ENCODE measurements at regions not wholly inside any gene's neighbourhood (a gene's known extent, or its start where the extent isn't known, plus 50 kb on each side); places are given as distances from the start of the nearest gene placed in this dataset.

DNA sequence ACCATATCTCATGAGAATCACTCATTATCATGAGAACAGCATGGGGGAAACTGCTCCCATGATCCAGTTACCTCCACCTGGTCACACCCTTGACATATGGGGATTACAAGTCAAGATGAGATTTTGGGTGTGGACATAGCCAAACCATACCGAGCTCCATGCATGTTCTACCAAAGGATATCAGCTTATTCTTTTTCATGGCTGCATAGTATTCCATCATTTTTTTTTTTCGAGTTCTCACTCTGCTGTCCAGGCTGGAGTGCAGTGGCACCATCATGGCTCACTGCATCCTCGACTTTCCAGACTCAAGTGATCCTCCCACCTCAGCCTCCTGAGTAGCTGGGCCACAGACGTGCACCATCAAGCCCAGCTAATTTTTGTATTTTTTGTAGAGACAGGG lies 668.3 kb downstream of the GATA3 start:
- no peak overlapping the region for H3K4me3 Mint-ChIP-seq (ENCODE audit: unreplicated experiment)
- H3K27ac Mint-ChIP-seq (ENCODE audit: unreplicated experiment) = no peak overlapping the region
- H3K27me3 Mint-ChIP-seq (ENCODE audit: unreplicated experiment) = no peaks in the 10 kb centered on the region
- no peak for DNase-seq (ENCODE audit: low spot score)
- H3K4me1 Mint-ChIP-seq (ENCODE audit: unreplicated experiment) = no peaks in the 10 kb centered on the region
- no peaks in the 10 kb centered on the region for H3K9me3 Mint-ChIP-seq (ENCODE audit: unreplicated experiment)
- H3K36me3 Mint-ChIP-seq (ENCODE audit: low read depth, unreplicated experiment) = no peaks in the 10 kb centered on the region
- TF ChIP-seq, protein P1, sequence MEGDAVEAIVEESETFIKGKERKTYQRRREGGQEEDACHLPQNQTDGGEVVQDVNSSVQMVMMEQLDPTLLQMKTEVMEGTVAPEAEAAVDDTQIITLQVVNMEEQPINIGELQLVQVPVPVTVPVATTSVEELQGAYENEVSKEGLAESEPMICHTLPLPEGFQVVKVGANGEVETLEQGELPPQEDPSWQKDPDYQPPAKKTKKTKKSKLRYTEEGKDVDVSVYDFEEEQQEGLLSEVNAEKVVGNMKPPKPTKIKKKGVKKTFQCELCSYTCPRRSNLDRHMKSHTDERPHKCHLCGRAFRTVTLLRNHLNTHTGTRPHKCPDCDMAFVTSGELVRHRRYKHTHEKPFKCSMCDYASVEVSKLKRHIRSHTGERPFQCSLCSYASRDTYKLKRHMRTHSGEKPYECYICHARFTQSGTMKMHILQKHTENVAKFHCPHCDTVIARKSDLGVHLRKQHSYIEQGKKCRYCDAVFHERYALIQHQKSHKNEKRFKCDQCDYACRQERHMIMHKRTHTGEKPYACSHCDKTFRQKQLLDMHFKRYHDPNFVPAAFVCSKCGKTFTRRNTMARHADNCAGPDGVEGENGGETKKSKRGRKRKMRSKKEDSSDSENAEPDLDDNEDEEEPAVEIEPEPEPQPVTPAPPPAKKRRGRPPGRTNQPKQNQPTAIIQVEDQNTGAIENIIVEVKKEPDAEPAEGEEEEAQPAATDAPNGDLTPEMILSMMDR (IDR thresholded peaks at IDR 0.05; ENCODE audit: unreplicated experiment) = no peak

DNA sequence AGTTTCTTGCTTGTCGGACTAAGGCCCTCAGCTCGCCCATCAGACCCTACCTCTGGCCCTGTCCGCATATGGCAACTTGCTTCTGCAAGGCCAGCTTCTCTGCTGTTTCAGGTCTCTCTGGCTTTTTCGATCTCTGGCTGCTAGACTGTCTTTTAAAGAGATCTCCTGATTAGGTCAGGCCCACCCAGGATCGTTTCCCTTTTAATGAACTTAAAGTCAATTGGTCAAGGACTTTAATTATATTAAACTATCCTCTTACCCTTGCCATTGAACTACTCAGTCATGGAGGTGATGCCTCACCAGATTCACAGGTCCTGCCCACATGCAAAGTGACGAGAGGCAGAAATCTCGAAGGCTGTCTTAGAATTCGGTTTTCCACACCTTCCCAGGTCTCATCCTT lies 670.9 kb downstream of the GATA3 start:
- H3K4me1 Mint-ChIP-seq (ENCODE audit: unreplicated experiment) = no peaks in the 10 kb centered on the region
- no peak for DNase-seq (ENCODE audit: low spot score)
- TF ChIP-seq, protein P1 (IDR thresholded peaks at IDR 0.05; ENCODE audit: unreplicated experiment) = no peak
- H3K36me3 Mint-ChIP-seq (ENCODE audit: low read depth, unreplicated experiment) = no peaks in the 10 kb centered on the region
- H3K4me3 Mint-ChIP-seq (ENCODE audit: unreplicated experiment) = no peak overlapping the region
- no peaks in the 10 kb centered on the region for H3K9me3 Mint-ChIP-seq (ENCODE audit: unreplicated experiment)
- no peaks in the 10 kb centered on the region for H3K27me3 Mint-ChIP-seq (ENCODE audit: unreplicated experiment)
- no peak overlapping the region for H3K27ac Mint-ChIP-seq (ENCODE audit: unreplicated experiment)

DNA sequence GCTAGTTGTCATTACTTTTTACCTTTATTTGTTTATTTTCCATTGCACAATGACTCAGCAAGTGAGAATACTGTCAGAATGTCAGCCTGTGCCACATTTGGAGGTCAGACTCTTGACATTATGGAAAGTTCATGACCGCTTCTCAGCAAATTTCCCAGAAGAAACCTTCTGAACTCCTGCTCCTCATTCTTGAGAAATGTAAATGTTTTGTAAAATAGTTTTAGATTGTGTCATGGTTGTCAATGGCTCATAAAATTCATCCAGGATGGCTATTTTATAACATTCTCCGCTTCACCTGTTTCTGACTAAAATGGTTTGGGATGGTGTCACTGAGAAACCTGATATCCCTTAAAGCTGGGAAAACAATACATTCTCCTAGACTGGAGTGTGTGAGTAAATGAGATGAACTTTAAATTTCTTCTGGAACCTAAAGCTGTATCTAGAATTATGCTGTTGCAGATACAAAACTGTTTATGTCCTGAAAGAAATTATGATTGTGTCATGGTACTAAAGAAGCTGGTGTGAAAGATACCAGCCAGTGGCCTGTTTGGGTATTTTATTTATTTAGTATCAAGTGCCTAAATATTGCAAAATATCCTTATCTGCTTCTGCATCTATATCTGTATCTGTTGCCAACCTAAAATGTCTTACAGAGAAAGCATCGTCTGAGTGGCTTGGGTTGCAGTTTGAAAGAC lies 671.7 kb downstream of the GATA3 start:
- no peaks in the 10 kb centered on the region for H3K36me3 Mint-ChIP-seq (ENCODE audit: low read depth, unreplicated experiment)
- no peak overlapping the region for H3K4me3 Mint-ChIP-seq (ENCODE audit: unreplicated experiment)
- no peak overlapping the region for H3K27ac Mint-ChIP-seq (ENCODE audit: unreplicated experiment)
- no peaks in the 10 kb centered on the region for H3K27me3 Mint-ChIP-seq (ENCODE audit: unreplicated experiment)
- TF ChIP-seq, protein P1 (IDR thresholded peaks at IDR 0.05; ENCODE audit: unreplicated experiment) = no peak
- H3K4me1 Mint-ChIP-seq (ENCODE audit: unreplicated experiment) = no peaks in the 10 kb centered on the region
- H3K9me3 Mint-ChIP-seq (ENCODE audit: unreplicated experiment) = no peaks in the 10 kb centered on the region
- DNase-seq (ENCODE audit: low spot score) = no peak

DNA sequence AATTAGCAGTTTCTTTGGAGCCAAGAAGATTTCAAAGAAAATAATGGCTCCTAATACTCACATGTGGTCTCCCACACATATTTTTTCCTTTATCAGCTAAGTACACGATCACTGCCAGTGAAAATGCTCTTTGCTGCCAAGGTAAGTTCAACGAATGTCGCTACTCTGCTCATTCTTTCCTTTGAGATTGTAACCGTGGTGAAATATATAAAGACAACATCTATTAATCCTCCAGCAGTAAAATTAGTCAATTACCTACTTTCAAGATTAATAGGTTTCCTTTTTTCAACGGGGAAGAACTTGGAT lies 672.2 kb downstream of the GATA3 start:
- H3K36me3 Mint-ChIP-seq (ENCODE audit: low read depth, unreplicated experiment) = no peaks in the 10 kb centered on the region
- no peak overlapping the region for H3K4me3 Mint-ChIP-seq (ENCODE audit: unreplicated experiment)
- no peaks in the 10 kb centered on the region for H3K4me1 Mint-ChIP-seq (ENCODE audit: unreplicated experiment)
- H3K27ac Mint-ChIP-seq (ENCODE audit: unreplicated experiment) = no peak overlapping the region
- DNase-seq (ENCODE audit: low spot score) = no peak
- no peaks in the 10 kb centered on the region for H3K27me3 Mint-ChIP-seq (ENCODE audit: unreplicated experiment)
- TF ChIP-seq, protein P1 (IDR thresholded peaks at IDR 0.05; ENCODE audit: unreplicated experiment) = no peak
- H3K9me3 Mint-ChIP-seq (ENCODE audit: unreplicated experiment) = no peaks in the 10 kb centered on the region

DNA sequence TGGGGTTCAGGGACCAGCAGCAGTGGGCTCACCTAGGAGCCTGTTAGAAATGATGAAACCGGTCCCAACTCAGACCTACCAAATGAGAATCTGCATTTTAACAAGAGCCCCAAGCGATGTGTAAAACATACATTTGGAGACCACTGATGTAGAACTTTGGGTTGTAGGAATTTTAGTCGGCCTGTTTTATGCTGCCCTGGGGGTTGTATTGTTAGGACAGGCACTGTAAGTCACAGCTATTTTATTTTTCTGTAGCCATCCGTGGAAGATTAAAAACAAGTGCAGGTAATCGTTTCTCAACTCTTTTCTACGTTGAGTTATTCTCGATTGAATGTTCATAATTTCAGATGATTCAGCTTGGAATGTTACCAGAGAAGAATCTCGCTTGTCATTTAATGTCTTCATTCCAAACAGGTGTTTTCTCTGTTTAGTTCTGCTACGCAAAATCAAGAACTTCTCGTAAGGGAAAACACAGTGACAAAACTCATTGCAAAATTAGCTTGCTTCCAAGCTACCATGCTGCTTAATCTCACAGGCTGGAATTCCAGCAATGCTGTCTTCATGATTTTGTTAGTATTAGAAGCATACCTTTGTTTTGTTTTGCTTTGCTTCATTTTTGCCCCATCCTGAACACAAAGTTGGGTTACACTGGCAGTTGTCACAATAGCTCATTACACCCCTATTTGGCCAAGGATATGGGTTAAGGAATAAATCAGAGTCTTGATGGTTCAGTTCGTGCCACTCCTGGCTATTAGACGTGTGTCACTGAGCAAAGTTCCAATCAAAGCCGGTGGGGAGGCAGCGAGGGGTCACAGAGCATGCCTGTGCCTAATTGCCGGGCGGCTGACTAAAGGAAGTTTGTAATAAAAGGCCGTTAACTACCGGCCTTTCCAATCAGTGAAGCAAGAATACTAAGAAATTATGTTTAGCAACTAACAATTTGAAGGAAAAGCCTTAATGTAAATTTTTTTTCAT lies 676.9 kb downstream of the GATA3 start:
- no peak for DNase-seq (ENCODE audit: low spot score)
- H3K4me1 Mint-ChIP-seq (ENCODE audit: unreplicated experiment) = no peaks in the 10 kb centered on the region
- no peak overlapping the region for H3K4me3 Mint-ChIP-seq (ENCODE audit: unreplicated experiment)
- no peak overlapping the region for H3K27ac Mint-ChIP-seq (ENCODE audit: unreplicated experiment)
- TF ChIP-seq, protein P1 (IDR thresholded peaks at IDR 0.05; ENCODE audit: unreplicated experiment) = no peak
- no peaks in the 10 kb centered on the region for H3K36me3 Mint-ChIP-seq (ENCODE audit: low read depth, unreplicated experiment)
- H3K27me3 Mint-ChIP-seq (ENCODE audit: unreplicated experiment) = no peaks in the 10 kb centered on the region
- H3K9me3 Mint-ChIP-seq (ENCODE audit: unreplicated experiment) = no peaks in the 10 kb centered on the region
